CD4-positive, alpha-beta T cell treated with Interleukin-15 for 1 hour (primary cell): ENCODE measurements at regions not wholly inside any gene's neighbourhood (a gene's known extent, or its start where the extent isn't known, plus 50 kb on each side); places are given as distances from the start of the nearest gene placed in this dataset.
"Not testable (repeated sequence)": the region's sequence is repeated elsewhere in the genome, so short reads cannot be mapped to it uniquely, and the experiment has no call there.

Experiments used
- DNase-seq: peaks from one replicate; pipeline ENCODE4 v3.0.0-alpha.2; 2020

- DNase-seq: no peak
Measured at GRCh38 chrX:1140236-1140681, 72.2 kb downstream of the CRLF2 start.

GRCh38 chrX:1139185-1139500 lies 73.3 kb downstream of the CRLF2 start:
- DNase-seq: no peak

GRCh38 chrX:1138476-1139184 lies 73.8 kb downstream of the CRLF2 start:
- DNase-seq: no peak

GRCh38 chrX:1137531-1137930 lies 74.9 kb downstream of the CRLF2 start:
- no peak for DNase-seq

- not testable (repeated sequence) for DNase-seq
Measured at GRCh38 chrX:1136582-1136981, 75.9 kb downstream of the CRLF2 start.

- DNase-seq: no peak
Measured at GRCh38 chrX:1134976-1135375, 77.5 kb downstream of the CRLF2 start.

- no peak for DNase-seq
Measured at GRCh38 chrX:1134156-1134555, 78.3 kb downstream of the CRLF2 start.

GRCh38 chrX:1126738-1127137 lies 85.7 kb downstream of the CRLF2 start:
- no peak for DNase-seq

GRCh38 chrX:1124531-1124930 lies 87.9 kb downstream of the CRLF2 start:
- DNase-seq: no peak

GRCh38 chrX:1122851-1123250 lies 89.6 kb downstream of the CRLF2 start:
- DNase-seq: not testable (repeated sequence)

- no peak for DNase-seq
Measured at GRCh38 chrX:1119275-1119674, 93.2 kb downstream of the CRLF2 start.

- DNase-seq: no peak
Measured at GRCh38 chrX:1118572-1119199, 93.8 kb downstream of the CRLF2 start.

- not testable (repeated sequence) for DNase-seq
Measured at GRCh38 chrX:1115411-1115810, 97.0 kb downstream of the CRLF2 start.

- no peak for DNase-seq
Measured at GRCh38 chrX:1112321-1112720, 100.1 kb downstream of the CRLF2 start.

GRCh38 chrX:1111601-1112300 lies 100.7 kb downstream of the CRLF2 start:
- no peak for DNase-seq

GRCh38 chrX:1109580-1110119 lies 102.8 kb downstream of the CRLF2 start:
- no peak for DNase-seq

GRCh38 chrX:1108501-1109445 lies 103.7 kb downstream of the CRLF2 start:
- DNase-seq: no peak

- no peak for DNase-seq
Measured at GRCh38 chrX:1106478-1107210, 105.8 kb downstream of the CRLF2 start.

- no peak for DNase-seq
Measured at GRCh38 chrX:1105671-1106419, 106.6 kb downstream of the CRLF2 start.

GRCh38 chrX:1105031-1105430 lies 107.4 kb downstream of the CRLF2 start:
- DNase-seq: not testable (repeated sequence)

- DNase-seq: no peak
Measured at GRCh38 chrX:1103360-1103759, 109.1 kb downstream of the CRLF2 start.
